GM20000 (cell line): ENCODE measurements at regions not wholly inside any gene's neighbourhood (a gene's known extent, or its start where the extent isn't known, plus 50 kb on each side); places are given as distances from the start of the nearest gene placed in this dataset.

Experiments
- DNase-seq: peaks from one replicate; pipeline ENCODE4 v3.0.0; 2012; ENCODE audit warnings: low spot score
- TF ChIP-seq, protein P1 (sequence below): IDR thresholded peaks from 2 replicates; pipeline ENCODE4 v1.5.1; 2012; ENCODE audit warnings: mild to moderate bottlenecking, control low read depth; ENCODE audit errors: extremely low read depth, missing control alignments

DNA sequence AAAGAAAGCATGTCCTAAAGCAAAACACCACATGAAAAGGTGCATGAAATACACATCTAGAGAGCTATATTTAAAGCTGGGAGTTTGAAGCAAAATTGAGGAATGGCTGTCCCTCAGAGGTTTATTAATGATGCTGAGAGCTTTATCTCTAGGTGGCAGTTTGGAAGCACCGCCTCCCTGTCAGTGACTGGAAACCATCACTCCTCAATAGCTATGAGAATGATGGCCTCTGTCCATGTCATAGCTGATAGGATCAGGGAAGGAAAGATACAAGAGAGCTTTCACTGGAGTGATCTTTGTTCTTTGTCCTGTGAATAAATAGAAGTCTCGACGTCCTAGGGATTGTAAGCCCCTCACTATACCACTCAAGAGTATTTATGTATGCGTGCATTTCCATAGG lies 110.5 kb downstream of the NUDT12 start:
- TF ChIP-seq, protein P1, sequence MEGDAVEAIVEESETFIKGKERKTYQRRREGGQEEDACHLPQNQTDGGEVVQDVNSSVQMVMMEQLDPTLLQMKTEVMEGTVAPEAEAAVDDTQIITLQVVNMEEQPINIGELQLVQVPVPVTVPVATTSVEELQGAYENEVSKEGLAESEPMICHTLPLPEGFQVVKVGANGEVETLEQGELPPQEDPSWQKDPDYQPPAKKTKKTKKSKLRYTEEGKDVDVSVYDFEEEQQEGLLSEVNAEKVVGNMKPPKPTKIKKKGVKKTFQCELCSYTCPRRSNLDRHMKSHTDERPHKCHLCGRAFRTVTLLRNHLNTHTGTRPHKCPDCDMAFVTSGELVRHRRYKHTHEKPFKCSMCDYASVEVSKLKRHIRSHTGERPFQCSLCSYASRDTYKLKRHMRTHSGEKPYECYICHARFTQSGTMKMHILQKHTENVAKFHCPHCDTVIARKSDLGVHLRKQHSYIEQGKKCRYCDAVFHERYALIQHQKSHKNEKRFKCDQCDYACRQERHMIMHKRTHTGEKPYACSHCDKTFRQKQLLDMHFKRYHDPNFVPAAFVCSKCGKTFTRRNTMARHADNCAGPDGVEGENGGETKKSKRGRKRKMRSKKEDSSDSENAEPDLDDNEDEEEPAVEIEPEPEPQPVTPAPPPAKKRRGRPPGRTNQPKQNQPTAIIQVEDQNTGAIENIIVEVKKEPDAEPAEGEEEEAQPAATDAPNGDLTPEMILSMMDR = no peak
- DNase-seq = no peak

DNA sequence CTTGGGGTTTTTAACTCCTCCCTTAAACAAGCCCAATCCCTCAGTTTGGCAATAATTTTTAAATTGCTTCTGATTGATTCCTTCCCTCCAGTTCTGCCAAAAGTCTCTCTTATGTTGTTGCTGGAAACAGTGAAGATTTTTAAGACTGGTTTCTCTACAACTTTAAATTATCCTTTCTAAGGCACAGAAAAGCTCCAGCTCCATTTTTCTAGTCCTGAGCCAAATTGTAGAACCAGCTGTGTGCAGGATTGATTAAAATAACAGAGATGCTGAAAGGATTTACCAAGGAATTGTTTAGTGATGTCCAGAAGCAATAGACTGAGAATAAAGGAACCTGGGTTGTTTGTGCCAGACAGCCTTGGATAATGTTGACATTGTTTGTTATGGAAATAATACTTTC lies 111.3 kb downstream of the NUDT12 start:
- no peak for DNase-seq
- TF ChIP-seq, protein P1 = no peak

DNA sequence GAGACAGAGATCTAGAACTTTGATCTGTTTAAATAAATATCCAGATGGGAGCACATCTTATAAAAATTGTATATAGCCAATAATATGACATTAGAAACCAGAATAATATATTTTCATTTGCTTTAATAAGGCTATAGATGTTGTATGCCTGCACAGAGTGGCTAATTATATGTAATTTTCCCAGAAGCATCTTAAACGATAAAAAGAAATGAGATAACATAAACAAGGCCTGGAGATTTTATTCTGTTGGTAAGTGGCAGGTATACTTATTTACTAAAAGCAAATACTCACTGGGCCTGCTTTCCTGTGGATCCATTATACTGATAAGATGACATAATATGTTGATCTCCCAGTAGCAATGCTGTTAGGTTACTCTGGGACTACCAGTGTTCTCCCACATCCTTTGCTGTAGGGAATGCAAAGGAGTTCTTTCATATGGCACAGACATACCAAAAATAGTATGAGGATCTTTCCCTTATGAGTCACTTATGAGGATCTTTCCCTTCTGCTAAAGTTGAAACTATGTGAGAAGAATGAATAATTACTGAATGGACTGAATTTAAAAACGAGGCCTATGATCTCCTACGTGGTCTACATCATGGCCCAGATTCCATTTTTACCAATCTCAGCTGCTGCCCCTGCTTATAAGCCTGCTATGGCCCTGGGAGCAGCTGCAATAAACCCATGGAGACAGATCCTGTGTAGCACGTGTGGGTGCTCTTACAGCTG lies 112.1 kb downstream of the NUDT12 start:
- DNase-seq = no peak
- TF ChIP-seq, protein P1 = no peak

DNA sequence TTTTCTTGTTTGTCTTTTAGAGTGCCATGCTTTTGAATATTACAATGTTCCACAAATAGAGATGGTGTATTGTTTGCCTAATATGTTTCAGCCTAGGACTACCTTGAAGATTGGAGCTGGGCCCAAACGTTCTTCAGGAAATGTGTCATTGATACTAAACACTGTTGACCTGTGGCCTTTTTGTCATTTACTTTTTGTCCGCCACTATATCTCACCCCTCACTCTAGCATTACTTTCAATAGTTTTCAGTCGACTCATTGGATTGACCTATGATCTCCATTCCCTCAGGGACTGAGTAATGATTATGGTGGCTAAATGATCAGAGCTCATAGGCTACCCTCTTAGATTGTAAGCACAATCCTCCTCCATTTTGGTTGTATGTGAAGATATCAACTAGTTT lies 115.8 kb downstream of the NUDT12 start:
- DNase-seq = no peak
- TF ChIP-seq, protein P1 = no peak

DNA sequence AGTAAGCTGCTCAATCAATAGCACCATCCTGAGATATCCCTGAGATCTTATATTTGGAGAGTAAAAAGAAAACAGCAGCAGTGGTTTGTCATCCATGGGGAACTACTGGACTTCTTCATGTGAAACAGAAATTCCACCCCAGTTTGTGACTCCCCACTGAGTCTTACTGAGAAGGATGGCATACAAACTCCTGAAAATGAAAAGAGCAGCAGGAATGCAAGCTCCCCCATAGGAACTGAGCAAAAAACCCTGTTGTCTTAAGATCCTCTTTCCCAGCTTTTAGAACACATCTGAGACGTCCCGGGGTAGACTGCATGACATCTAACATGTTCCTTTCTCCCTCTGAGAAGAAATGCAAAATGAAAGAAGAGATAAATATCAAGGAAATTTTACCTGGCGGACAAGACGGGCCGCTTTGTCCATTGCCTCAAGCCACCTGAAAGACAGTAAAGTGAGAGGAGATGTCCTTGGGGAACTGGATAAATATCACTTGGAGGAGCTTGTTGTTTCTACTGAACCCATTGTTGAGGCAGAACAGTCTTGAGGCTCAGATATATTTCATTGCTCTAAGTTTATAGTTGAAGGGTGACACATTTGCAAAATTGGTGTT lies 117.1 kb downstream of the NUDT12 start:
- TF ChIP-seq, protein P1 = no peak
- DNase-seq = no peak

DNA sequence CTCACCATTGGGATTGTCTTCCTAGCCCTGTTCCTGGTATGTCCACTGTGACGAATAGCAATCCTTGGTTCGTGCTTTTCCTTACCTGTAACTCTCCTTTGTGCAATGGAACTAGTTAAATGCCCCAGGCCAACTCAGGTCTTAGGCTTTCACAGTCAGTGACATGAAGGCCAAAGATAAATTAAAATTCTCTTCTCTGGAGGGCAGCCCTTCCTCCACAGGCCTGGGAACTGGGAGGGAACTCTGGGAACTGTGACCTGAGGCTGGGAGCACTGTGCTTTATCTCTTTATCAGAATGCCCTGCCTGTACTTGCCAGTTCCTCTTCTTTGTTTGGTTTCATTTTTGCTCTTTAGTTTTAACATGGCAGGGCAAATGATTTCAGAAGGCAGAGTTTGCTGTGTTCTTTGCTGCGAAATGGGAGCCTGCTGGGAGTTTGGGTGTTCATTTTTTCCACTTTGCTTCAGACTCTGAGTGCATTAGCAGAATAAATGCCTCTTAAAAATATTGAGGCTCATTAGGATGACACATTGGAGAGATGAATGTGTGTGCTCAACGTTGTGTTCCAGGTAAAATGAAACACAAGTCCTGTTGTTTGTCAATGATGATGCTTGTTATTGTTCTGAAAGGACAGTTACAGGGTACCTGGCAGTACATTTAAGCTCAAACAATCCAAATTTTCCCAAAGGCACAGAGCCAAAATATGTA lies 118.1 kb downstream of the NUDT12 start:
- DNase-seq = no peak

More for the DNA sequence above, 118.1 kb downstream of the NUDT12 start:
- TF ChIP-seq, protein P1 = no peak
